GM12873 (cell line): ENCODE measurements at regions not wholly inside any gene's neighbourhood (a gene's known extent, or its start where the extent isn't known, plus 50 kb on each side); places are given as distances from the start of the nearest gene placed in this dataset.

ENCODE experiments used
- CTCF ChIP-seq: IDR thresholded peaks from 2 replicates; pipeline ENCODE4 v1.5.1; 2012; ENCODE audit warnings: low read depth, mild to moderate bottlenecking, moderate library complexity, low read length, control low read depth; ENCODE audit not compliant: insufficient read depth; ENCODE audit errors: missing control alignments

- TF ChIP-seq CTCF, result peak; percentile 34
Measured at GRCh38 chr4:175891851-175892250, 79.8 kb upstream of the GPM6A start.

- TF ChIP-seq CTCF, result no peak
Measured at GRCh38 chr4:175905925-175906324, 93.9 kb upstream of the GPM6A start.

GRCh38 chr4:175906384-175906783 is 94.3 kb upstream of the GPM6A start:
- TF ChIP-seq CTCF, result no peak

GRCh38 chr4:175910700-175911099 is 98.6 kb upstream of the GPM6A start:
- no peak for TF ChIP-seq CTCF

- TF ChIP-seq CTCF, result no peak
Measured at GRCh38 chr4:175916626-175917351, 104.7 kb upstream of the GPM6A start.

- no peak for TF ChIP-seq CTCF
Measured at GRCh38 chr4:175927121-175927520, 115.1 kb upstream of the GPM6A start.

- no peak for TF ChIP-seq CTCF
Measured at GRCh38 chr4:175929441-175929840, 117.4 kb upstream of the GPM6A start.
